Natural killer cell (primary cell): ENCODE measurements at regions not wholly inside any gene's neighbourhood (a gene's known extent, or its start where the extent isn't known, plus 50 kb on each side); places are given as distances from the start of the nearest gene placed in this dataset.

Experiments used
- ATAC-seq, 3 donors: fragments of 150-1000 bp in 2 of 3; fragments of 200-7000 bp in 1 of 3; cut with Tn5 transposase; 1 replicate in 1 of 3; 2 replicates in 2 of 3; pipeline ENCODE4 v1.10.0; 2021; ENCODE audit warnings: mild to moderate bottlenecking in 2 of 3, moderate library complexity in 2 of 3
- DNase-seq, 2 donors: peaks; one replicate each; pipeline versions ENCODE4 v3.0.0 to v3.0.0-alpha.2; 2013 to 2021; ENCODE audit warnings: mixed read lengths in 1 of 2
- H3K27ac ChIP-seq: one replicate; pipeline ENCODE4 v1.5.1; 2013; ENCODE audit warnings: mild to moderate bottlenecking, low read length
- H3K27me3 ChIP-seq: one replicate; pipeline ENCODE4 v1.6.1; 2013; ENCODE audit warnings: low read length; ENCODE audit not compliant: control insufficient read depth, insufficient read depth
- H3K36me3 ChIP-seq: one replicate; pipeline ENCODE4 v1.6.1; 2013; ENCODE audit warnings: low read length; ENCODE audit not compliant: control insufficient read depth, insufficient read depth
- H3K4me1 ChIP-seq: one replicate; pipeline ENCODE4 v1.6.1; 2013; ENCODE audit warnings: low read length; ENCODE audit not compliant: control insufficient read depth, insufficient read depth
- H3K4me3 ChIP-seq: one replicate; pipeline ENCODE4 v1.5.1; 2013; ENCODE audit warnings: low read length
- H3K9me3 ChIP-seq: one replicate; pipeline ENCODE4 v1.6.1; 2013; ENCODE audit warnings: low read length; ENCODE audit not compliant: control insufficient read depth, insufficient read depth
- H3K27ac Mint-ChIP-seq, 2 donors: one replicate each; pipeline ENCODE4 v1.8.0; 2022; ENCODE audit warnings: mild to moderate bottlenecking in 2 of 2, mixed read lengths in 2 of 2, moderate library complexity in 1 of 2
- H3K27me3 Mint-ChIP-seq, 2 donors: one replicate each; pipeline ENCODE4 v1.8.0; 2022; ENCODE audit warnings: low read depth in 2 of 2, mixed read lengths in 2 of 2
- H3K36me3 Mint-ChIP-seq: one replicate; pipeline ENCODE4 v1.8.0; 2022; ENCODE audit warnings: mixed read lengths
- H3K4me1 Mint-ChIP-seq, 2 donors: one replicate each; pipeline ENCODE4 v1.8.0; 2022; ENCODE audit warnings: mixed read lengths in 2 of 2
- H3K4me3 Mint-ChIP-seq: one replicate; pipeline ENCODE4 v1.8.0; 2022; ENCODE audit warnings: mild to moderate bottlenecking, moderate library complexity, mixed read lengths
- H3K9me3 Mint-ChIP-seq, 2 donors: one replicate each; pipeline ENCODE4 v1.8.0; 2022; ENCODE audit warnings: mixed read lengths in 2 of 2
- WGBS: methylation state at CpG from one replicate; pipeline ENCODE4 v1.1.7; 2013; ENCODE audit warnings: missing lambda C conversion rate; ENCODE audit not compliant: insufficient coverage; 5-methylcytosine and 5-hydroxymethylcytosine counted together
- intact Hi-C: fragments of 100-400 bp; cut with micrococcal nuclease; formaldehyde crosslinking; loops from one replicate; pipeline ENCODE4 v1.14.2; 2022
- TF ChIP-seq, protein P1 (sequence below): fragments of 200-600 bp; IDR thresholded peaks from one replicate; pipeline ENCODE4 v1.8.0; 2022; ENCODE audit warnings: antibody characterized with exemption

DNA sequence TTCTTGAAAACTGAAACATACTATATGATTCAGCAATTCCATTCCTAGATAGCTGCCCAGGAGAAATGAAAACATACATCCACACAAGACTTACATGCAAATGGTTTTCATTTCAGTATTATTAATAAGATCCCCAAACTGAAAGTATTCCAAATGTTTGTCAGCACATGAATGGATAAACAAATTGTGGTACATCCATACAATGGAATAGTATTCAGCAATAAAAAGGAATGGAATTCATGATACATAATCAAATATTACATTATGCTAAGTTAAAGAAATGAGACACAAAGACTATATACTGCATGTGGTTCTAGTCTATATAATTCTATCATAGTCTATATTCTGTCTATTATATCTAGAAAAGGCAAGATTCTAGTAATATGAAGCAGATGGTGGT lies 152.4 kb upstream of the KIT start:
- Histone ChIP-seq H3K4me3 (no peak overlapping the region), H3K4me1 (no peaks in the 10 kb centered on the region), H3K27ac (no peak overlapping the region), H3K36me3 (no peaks in the 10 kb centered on the region), H3K9me3 (no peaks in the 10 kb centered on the region), H3K27me3 (no peaks in the 10 kb centered on the region)
- TF ChIP-seq, protein P1, sequence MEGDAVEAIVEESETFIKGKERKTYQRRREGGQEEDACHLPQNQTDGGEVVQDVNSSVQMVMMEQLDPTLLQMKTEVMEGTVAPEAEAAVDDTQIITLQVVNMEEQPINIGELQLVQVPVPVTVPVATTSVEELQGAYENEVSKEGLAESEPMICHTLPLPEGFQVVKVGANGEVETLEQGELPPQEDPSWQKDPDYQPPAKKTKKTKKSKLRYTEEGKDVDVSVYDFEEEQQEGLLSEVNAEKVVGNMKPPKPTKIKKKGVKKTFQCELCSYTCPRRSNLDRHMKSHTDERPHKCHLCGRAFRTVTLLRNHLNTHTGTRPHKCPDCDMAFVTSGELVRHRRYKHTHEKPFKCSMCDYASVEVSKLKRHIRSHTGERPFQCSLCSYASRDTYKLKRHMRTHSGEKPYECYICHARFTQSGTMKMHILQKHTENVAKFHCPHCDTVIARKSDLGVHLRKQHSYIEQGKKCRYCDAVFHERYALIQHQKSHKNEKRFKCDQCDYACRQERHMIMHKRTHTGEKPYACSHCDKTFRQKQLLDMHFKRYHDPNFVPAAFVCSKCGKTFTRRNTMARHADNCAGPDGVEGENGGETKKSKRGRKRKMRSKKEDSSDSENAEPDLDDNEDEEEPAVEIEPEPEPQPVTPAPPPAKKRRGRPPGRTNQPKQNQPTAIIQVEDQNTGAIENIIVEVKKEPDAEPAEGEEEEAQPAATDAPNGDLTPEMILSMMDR, result no peak
- H3K4me3 Mint-ChIP-seq, result no peak overlapping the region
- no peak overlapping the region for H3K27ac Mint-ChIP-seq
- no peaks in the 10 kb centered on the region for H3K36me3 Mint-ChIP-seq
- intact Hi-C loops, result no loop called here
- ATAC-seq (no peak), DNase-seq (no peak)
- no peaks in the 10 kb centered on the region for H3K4me1 Mint-ChIP-seq
- peaks cover 0 to 3% of the 10 kb centered on the region in 2 donors for H3K27me3 Mint-ChIP-seq
- no peaks in the 10 kb centered on the region for H3K9me3 Mint-ChIP-seq

DNA sequence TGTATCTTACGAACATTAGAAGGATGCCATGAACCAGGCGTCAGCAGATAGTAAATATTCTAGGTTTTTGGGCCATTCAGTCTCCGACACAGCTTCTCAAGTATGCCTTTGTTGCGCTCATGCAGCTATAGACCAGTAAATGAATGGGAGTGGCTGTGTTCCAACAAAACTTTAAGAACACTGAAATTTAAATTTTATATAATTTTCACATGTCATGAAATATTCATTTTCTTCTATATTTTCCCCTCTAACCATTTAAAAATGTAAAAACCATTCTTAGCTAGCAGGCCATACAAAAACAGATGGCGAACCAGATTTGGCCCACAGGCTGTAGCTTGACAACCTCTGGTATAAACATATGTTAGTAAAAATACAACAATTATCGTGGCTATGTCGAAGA lies 151.8 kb upstream of the KIT start:
- 91% methylated on average over 4 of the region's 7 CpGs for WGBS
- intact Hi-C loops, result no loop called here
- TF ChIP-seq, protein P1, result no peak
- no peaks in the 10 kb centered on the region for H3K9me3 Mint-ChIP-seq
- no peak overlapping the region for H3K27ac Mint-ChIP-seq
- no peaks in the 10 kb centered on the region for H3K36me3 Mint-ChIP-seq
- H3K4me1 ChIP-seq, result no peaks in the 10 kb centered on the region
- no peaks in the 10 kb centered on the region for H3K27me3 ChIP-seq
- H3K4me3 ChIP-seq, result no peak overlapping the region
- no peak overlapping the region for H3K4me3 Mint-ChIP-seq
- no peaks in the 10 kb centered on the region for H3K9me3 ChIP-seq
- H3K36me3 ChIP-seq, result no peaks in the 10 kb centered on the region
- H3K4me1 Mint-ChIP-seq, result no peaks in the 10 kb centered on the region
- no peak for ATAC-seq
- no peak for DNase-seq
- H3K27me3 Mint-ChIP-seq, result peaks cover 0 to 3% of the 10 kb centered on the region in 2 donors
- no peak overlapping the region for H3K27ac ChIP-seq

DNA sequence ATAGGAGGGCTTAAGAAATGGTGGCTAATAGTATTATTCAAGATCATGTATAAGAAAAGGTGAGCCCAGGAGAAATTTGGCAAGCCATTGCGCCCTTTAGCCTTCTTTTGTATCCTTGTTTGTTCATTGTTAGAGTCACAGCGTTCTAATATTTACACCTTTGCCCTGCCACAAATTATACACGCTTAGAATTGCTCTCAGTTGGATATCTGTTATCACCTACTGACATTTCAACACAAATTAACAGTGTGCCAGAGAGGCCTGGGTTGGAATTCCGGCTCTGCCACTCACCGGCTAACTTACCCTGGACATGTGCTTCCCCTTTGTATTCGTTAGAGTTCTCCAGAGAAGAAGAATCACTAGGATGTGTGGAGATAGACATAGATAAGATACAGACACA lies 148.7 kb upstream of the KIT start:
- Histone ChIP-seq H3K9me3 (no peaks in the 10 kb centered on the region), H3K4me3 (no peak overlapping the region), H3K27me3 (no peaks in the 10 kb centered on the region), H3K36me3 (no peaks in the 10 kb centered on the region), H3K27ac (no peak overlapping the region), H3K4me1 (no peaks in the 10 kb centered on the region)
- TF ChIP-seq, protein P1, result no peak
- Mint-ChIP-seq H3K27ac (no peak overlapping the region), H3K4me3 (no peak overlapping the region), H3K36me3 (no peaks in the 10 kb centered on the region), H3K4me1 (no peaks in the 10 kb centered on the region), H3K27me3 (peaks cover 0 to 3% of the 10 kb centered on the region in 2 donors), H3K9me3 (no peaks in the 10 kb centered on the region)
- intact Hi-C loops, result no loop called here
- ATAC-seq, result no peak
- WGBS, result 83% methylated on average over 6 of the region's 6 CpGs
- DNase-seq, result no peak

DNA sequence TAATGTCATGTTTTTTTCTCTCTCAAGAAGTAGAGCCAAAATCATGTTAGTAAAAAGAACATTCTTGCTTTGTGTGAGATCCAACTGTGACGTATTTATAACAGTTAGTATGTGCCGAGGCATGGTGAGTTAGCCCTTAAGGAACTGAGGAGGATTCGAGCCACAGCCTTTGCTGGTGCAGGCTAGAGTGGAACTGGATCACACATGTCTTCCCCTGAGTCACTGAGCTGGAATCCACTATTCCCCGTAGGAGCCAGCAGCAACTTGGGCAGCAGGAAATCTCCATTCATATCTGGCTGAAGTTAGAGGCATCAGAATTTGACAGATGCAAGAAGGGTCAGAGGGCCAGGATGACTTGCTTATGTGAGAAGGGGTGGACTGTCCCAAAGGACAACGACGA lies 144.6 kb upstream of the KIT start:
- no peaks in the 10 kb centered on the region for H3K4me1 Mint-ChIP-seq
- DNase-seq (no peak), ATAC-seq (no peak)
- peaks cover 0 to 5% of the 10 kb centered on the region in 2 donors for H3K27me3 Mint-ChIP-seq
- H3K9me3 Mint-ChIP-seq, result no peaks in the 10 kb centered on the region
- Histone ChIP-seq H3K4me1 (no peaks in the 10 kb centered on the region), H3K9me3 (no peaks in the 10 kb centered on the region), H3K4me3 (no peak overlapping the region), H3K27ac (no peak overlapping the region), H3K27me3 (no peaks in the 10 kb centered on the region), H3K36me3 (no peaks in the 10 kb centered on the region)
- no peak overlapping the region for H3K27ac Mint-ChIP-seq
- WGBS, result 90% methylated on average over 6 of the region's 6 CpGs
- TF ChIP-seq, protein P1, result no peak
- no peak overlapping the region for H3K4me3 Mint-ChIP-seq
- H3K36me3 Mint-ChIP-seq, result no peaks in the 10 kb centered on the region
- intact Hi-C loops, result no loop called here
